HUES64 (cell line): ENCODE measurements at regions not wholly inside any gene's neighbourhood (a gene's known extent, or its start where the extent isn't known, plus 50 kb on each side); places are given as distances from the start of the nearest gene placed in this dataset.

ENCODE experiments used
- H3K27ac ChIP-seq: 2 replicates; pipeline ENCODE4 v1.7.0; 2013; ENCODE audit warnings: low read depth, low read length, inconsistent platforms
- H3K27me3 ChIP-seq: 2 replicates; pipeline ENCODE4 v1.6.1; 2013; ENCODE audit warnings: mild to moderate bottlenecking, low read length; ENCODE audit not compliant: insufficient read depth
- H3K36me3 ChIP-seq: 2 replicates; pipeline ENCODE4 v1.6.1; 2013; ENCODE audit warnings: mild to moderate bottlenecking, low read length; ENCODE audit not compliant: insufficient read depth
- H3K4me1 ChIP-seq: 2 replicates; pipeline ENCODE4 v1.6.1; 2013; ENCODE audit warnings: mild to moderate bottlenecking, low read length, moderate library complexity; ENCODE audit not compliant: insufficient read depth
- H3K4me3 ChIP-seq: 2 replicates; pipeline ENCODE4 v1.5.1; 2013; ENCODE audit warnings: mild to moderate bottlenecking, low read length, moderate library complexity
- H3K9ac ChIP-seq: 2 replicates; pipeline ENCODE4 v1.6.1; 2013; ENCODE audit warnings: mild to moderate bottlenecking, low read depth, low read length
- H3K9me3 ChIP-seq: 2 replicates; pipeline ENCODE4 v1.6.1; 2013; ENCODE audit warnings: low read depth, low read length; ENCODE audit not compliant: insufficient read depth
- WGBS: fragments of 150-250, 120-280 bp; methylation state at CpG from one replicate; pipeline ENCODE4 v1.1.7; 2013; ENCODE audit warnings: missing lambda C conversion rate; 5-methylcytosine and 5-hydroxymethylcytosine counted together

DNA sequence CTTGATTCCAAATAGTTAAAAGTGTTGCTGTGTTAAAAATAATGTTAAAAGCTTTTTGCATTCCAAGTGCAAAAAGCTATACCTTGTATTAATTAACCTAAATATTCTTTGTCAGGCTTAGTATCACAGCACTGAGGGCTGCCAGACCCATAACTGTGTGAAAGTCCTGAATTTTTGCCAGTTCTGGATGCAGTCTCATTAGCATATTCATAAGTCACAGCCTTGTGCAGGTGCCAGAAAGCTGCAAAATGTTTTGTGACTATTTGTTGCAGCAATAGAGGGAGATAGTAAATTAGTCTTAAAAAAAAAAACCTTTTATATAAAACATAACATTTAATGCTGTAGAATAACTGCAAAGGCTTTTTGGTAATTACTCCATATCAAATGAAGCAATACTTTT lies 56.6 kb downstream of the SLITRK1 start:
- H3K36me3 ChIP-seq, result no peaks in the 10 kb centered on the region
- H3K4me1 ChIP-seq, result no peaks in the 10 kb centered on the region
- H3K27me3 ChIP-seq, result no peaks in the 10 kb centered on the region
- H3K27ac ChIP-seq, result no peak overlapping the region
- H3K9ac ChIP-seq, result no peak overlapping the region
- H3K4me3 ChIP-seq, result no peak overlapping the region
- H3K9me3 ChIP-seq, result peaks cover 15% of the 10 kb centered on the region

DNA sequence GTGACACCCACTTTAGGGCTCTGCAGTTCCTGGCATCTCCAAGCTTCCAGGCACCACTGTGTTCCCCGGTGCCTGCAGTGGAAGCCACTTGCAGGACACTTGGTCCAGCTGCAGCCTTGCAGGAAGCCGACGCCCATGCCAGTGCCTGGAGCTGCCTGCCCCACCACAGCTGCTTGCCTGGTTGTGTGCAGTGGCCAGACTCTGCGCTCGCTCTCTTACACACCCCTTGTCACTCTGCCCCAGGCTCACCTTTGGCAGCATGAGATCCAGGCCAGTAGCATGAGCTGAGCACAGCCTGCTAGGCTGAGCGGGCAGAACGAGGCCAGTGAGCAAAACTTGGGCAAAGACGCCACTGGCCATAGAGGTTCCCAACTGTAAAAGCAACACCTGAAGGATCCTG lies 57.7 kb downstream of the SLITRK1 start:
- H3K9ac ChIP-seq, result no peak overlapping the region
- no peaks in the 10 kb centered on the region for H3K27me3 ChIP-seq
- H3K4me1 ChIP-seq, result no peaks in the 10 kb centered on the region
- H3K36me3 ChIP-seq, result no peaks in the 10 kb centered on the region
- WGBS, result 95% methylated on average over 8 of the region's 8 CpGs
- no peak overlapping the region for H3K4me3 ChIP-seq
- peaks cover 15% of the 10 kb centered on the region for H3K9me3 ChIP-seq
- no peak overlapping the region for H3K27ac ChIP-seq

DNA sequence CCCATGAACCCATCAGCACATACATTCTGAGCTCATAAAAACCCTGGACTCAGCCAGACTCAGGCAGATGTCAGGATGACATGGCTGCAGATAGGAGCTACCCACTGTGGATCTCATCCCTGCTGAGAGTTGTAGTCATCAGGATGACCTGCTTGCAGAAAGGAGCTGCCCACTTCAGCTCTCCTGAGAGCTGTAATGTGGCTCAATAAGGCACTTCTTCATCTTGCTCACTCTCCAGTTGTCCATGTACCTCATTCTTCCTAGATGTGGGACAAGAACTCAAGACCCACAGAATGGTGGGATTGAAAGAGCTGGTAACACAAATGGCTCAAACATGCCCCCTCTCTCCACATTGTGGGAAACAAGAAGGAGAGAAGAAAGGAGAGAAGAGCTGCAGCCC lies 58.2 kb downstream of the SLITRK1 start:
- Histone ChIP-seq H3K27me3 (no peaks in the 10 kb centered on the region), H3K9me3 (peaks cover 15% of the 10 kb centered on the region), H3K27ac (no peak overlapping the region), H3K9ac (no peak overlapping the region), H3K36me3 (no peaks in the 10 kb centered on the region), H3K4me1 (no peaks in the 10 kb centered on the region), H3K4me3 (no peak overlapping the region)

DNA sequence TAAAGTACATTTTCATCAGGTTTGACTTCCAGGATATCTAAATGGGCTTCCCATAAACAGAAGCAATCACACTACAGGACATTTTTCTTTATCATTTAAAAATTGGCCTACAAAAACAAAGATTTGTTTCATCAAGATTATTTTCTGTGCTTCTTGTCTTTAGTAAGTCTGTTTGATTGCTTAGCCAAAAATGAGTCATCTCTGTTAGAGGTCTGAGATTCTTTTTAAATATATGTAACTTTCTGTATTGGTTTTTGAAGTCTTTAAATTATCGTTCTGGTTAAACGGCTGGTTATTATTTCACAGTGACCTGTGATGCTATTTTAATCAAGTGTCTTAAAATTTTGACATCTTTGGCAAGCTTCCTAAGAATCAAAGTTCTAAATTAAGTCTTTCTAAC lies 62.7 kb downstream of the SLITRK1 start:
- H3K4me3 ChIP-seq, result no peak overlapping the region
- peaks cover 13% of the 10 kb centered on the region for H3K9me3 ChIP-seq
- WGBS, result 97% methylated on average over 2 of the region's 2 CpGs
- no peaks in the 10 kb centered on the region for H3K36me3 ChIP-seq
- no peak overlapping the region for H3K27ac ChIP-seq
- no peaks in the 10 kb centered on the region for H3K4me1 ChIP-seq
- no peak overlapping the region for H3K9ac ChIP-seq
- no peaks in the 10 kb centered on the region for H3K27me3 ChIP-seq

DNA sequence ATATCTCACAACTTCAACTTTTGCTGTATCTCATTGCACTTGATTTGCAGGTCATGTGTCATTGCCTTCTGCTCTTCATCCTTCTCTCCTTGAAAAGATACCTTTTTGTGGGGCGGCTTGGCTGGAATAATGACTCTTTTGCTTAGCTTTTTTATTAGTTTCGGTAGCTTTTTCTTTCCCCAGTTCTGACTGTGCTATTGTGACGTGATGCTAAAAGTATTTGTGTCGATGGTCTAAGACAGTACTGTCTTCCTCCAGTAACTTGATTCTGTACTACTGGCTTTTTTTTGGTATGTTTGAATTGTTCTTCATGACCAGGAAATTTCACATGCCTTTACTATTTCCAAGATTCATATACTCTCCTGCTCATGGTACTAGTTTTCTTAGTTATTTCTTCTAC lies 63.1 kb downstream of the SLITRK1 start:
- H3K27ac ChIP-seq, result no peak overlapping the region
- WGBS, result 97% methylated on average over 4 of the region's 4 CpGs
- peaks cover 9% of the 10 kb centered on the region for H3K9me3 ChIP-seq
- no peak overlapping the region for H3K9ac ChIP-seq
- no peaks in the 10 kb centered on the region for H3K27me3 ChIP-seq
- H3K4me3 ChIP-seq, result no peak overlapping the region
- H3K4me1 ChIP-seq, result no peaks in the 10 kb centered on the region
- H3K36me3 ChIP-seq, result no peaks in the 10 kb centered on the region

DNA sequence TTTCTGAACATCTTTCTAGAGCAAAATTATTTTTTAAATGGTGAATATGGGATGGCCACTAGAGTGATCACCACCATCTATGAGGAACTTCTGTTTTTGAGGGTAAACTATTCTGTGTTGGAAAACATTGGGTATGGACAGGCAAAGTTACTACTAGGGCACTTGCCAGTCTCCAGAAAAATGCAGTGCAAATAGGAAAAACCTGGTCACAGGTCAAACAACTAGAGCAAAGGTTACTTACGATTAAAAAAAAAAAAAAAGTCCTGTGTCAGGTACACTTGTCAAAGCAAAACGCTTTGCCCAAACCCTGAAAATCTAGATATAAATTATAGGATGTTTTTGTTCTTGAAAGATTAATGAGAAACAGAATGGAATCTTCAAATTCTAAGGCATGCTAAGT lies 66.2 kb downstream of the SLITRK1 start:
- H3K9ac ChIP-seq, result no peak overlapping the region
- no peaks in the 10 kb centered on the region for H3K27me3 ChIP-seq
- no peaks in the 10 kb centered on the region for H3K36me3 ChIP-seq
- no peaks in the 10 kb centered on the region for H3K9me3 ChIP-seq
- no peaks in the 10 kb centered on the region; the same call in 1 of the 2 replicates for H3K4me1 ChIP-seq
- 89% methylated on average over 2 of the region's 2 CpGs for WGBS
- no peak overlapping the region for H3K27ac ChIP-seq
- H3K4me3 ChIP-seq, result no peak overlapping the region

DNA sequence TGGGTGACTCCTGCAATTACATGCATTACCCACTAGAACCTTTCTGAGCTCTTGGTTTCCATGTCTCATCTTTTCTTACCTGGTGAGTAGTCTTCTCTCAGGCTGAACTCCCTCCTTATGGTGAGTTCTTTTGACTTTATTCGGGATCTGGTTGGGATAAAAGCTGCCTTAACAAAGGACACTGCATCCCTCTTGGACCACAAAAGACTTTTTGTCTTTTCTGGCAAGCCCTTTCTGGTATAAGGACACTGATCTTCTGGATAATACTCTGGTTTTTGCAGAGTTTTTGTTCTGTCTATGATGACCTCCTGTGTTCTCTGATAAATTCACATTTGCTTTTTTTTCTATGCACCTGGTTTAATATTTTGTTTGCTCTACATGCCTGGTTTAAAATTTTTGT lies 66.7 kb downstream of the SLITRK1 start:
- Histone ChIP-seq H3K9me3 (no peaks in the 10 kb centered on the region), H3K27ac (no peak overlapping the region), H3K9ac (no peak overlapping the region), H3K4me1 (no peaks in the 10 kb centered on the region; the same call in 1 of the 2 replicates), H3K4me3 (no peak overlapping the region), H3K36me3 (no peaks in the 10 kb centered on the region), H3K27me3 (no peaks in the 10 kb centered on the region)
- 92% methylated on average over 1 of the region's 1 CpG for WGBS

DNA sequence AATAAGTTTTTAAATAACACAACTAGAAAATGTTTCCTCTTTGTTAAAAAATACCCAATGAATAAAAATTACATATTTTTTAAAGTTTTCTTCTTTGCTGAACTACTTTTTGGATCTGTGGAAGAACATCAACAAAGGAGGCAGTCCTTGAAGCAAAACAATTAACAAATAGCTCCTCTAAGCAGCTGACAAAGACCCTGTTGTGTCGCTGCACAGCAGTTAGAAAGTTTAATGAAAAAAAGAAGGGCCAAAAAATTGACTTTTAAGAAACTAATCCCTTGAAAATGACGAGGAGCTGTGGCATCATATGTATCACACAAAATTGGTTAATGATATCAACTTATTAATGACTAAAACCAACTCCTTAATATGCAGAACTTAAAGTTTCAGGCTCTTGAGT lies 72.1 kb downstream of the SLITRK1 start:
- Histone ChIP-seq H3K4me1 (peaks cover 9% of the 10 kb centered on the region; the same call in 1 of the 2 replicates), H3K4me3 (no peak overlapping the region), H3K9ac (no peak overlapping the region), H3K27me3 (no peaks in the 10 kb centered on the region), H3K27ac (no peak overlapping the region), H3K36me3 (no peaks in the 10 kb centered on the region), H3K9me3 (no peaks in the 10 kb centered on the region)
- WGBS, result 82% methylated on average over 1 of the region's 2 CpGs

DNA sequence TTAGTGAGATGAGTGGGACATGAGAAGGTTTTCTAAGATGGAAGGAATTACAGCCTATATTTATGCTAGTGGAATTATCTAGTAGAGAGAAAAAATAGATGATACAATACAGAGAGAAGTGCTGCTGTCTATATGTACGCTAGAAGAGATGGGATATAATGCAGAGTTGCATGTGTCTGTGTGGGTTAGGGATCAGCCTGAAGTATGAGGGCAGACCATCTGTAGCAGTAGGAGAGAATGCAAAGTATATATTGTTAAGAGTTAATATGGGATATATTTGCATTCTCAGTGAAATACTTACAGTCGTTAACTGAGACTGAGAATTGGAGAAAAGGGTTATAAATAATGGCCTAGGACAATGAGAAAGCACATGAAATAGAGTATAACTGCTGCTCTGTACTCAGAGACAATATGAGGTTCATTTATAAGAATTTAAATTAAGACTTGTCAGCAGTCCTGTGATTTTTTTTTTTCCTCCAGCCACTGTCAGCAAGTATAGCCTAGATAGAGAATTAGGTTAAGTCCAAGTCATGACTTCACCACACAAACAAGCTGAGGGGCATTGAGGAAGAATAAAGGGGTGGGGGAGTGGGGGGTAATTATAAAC lies 77.8 kb downstream of the SLITRK1 start:
- H3K36me3 ChIP-seq, result no peaks in the 10 kb centered on the region
- no peak overlapping the region for H3K4me3 ChIP-seq
- WGBS, result 94% methylated on average over 2 of the region's 2 CpGs
- H3K27me3 ChIP-seq, result no peaks in the 10 kb centered on the region
- H3K9me3 ChIP-seq, result no peaks in the 10 kb centered on the region
- H3K27ac ChIP-seq, result no peak overlapping the region
- H3K4me1 ChIP-seq, result peaks cover 5% of the 10 kb centered on the region; the same call in 1 of the 2 replicates
- no peak overlapping the region for H3K9ac ChIP-seq

DNA sequence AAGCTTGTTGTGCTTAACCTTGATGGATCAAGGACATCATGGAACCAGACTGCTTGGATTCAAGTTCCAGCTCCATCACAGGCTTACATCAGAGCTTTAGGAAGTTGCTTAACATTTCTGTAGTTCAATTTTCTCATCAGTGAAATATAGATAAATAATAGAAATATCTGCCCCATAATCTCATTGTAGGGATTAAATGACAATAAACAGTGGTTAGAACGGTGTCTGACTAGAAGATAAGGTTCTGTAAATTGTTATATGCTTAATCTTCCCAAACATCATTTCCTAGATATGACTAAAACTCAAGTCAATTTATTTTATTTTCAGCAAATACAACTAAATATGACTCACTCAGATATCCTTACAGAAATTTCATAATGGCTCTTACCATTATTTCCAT lies 83.5 kb downstream of the SLITRK1 start:
- Histone ChIP-seq H3K9ac (no peak overlapping the region), H3K4me1 (0 out of 2 replicates have a peak, but pooled peaks cover 4% of the 10 kb centered on the region), H3K36me3 (no peaks in the 10 kb centered on the region), H3K4me3 (no peak overlapping the region), H3K27ac (no peak overlapping the region), H3K9me3 (no peaks in the 10 kb centered on the region), H3K27me3 (no peaks in the 10 kb centered on the region)
- WGBS, result no CpG with 5 or more reads among the region's 1 CpG

DNA sequence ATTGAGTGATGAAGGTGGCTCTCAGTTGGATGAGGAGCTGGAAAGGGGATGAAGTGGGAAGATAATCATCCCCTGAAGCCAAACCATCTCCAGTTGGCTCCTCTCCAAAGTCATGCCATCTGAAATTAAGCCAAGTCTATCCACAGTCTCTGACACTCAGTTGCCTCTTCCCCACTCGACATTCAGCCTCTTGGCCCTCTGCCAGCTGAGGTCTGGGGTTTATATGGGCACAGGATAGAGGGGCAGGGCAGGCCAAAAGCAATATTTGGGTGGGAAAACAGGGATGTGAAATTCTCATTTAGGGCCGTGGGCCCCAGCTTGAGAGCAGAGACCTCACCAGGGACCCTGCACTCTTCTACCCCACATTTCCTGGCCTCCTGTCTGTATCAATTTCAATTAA lies 85.9 kb downstream of the SLITRK1 start:
- no peaks in the 10 kb centered on the region for H3K27me3 ChIP-seq
- no peak overlapping the region for H3K9ac ChIP-seq
- 0 out of 2 replicates have a peak, but pooled peaks cover 4% of the 10 kb centered on the region for H3K4me1 ChIP-seq
- H3K36me3 ChIP-seq, result no peaks in the 10 kb centered on the region
- H3K9me3 ChIP-seq, result no peaks in the 10 kb centered on the region
- H3K27ac ChIP-seq, result no peak overlapping the region
- H3K4me3 ChIP-seq, result no peak overlapping the region
- 93% methylated on average over 2 of the region's 2 CpGs for WGBS

DNA sequence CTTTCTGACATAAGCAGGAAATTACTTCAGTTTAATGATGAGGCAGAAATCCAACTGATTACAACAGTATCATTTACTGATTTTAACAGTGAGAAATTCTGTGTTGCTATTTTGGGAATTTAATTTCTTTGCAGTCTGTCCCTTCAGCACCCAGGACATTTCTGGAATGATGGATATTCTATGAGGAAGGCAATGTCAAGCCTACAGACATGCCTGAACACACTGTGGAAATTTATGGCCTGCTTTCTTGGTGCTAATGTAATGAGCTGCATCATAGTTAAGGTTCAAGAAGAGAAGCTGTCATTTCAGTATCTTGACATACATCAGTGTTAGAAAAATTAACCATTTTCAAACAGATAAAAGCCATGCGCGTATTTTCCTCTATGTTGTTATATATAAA lies 87.7 kb downstream of the SLITRK1 start:
- Histone ChIP-seq H3K9me3 (no peaks in the 10 kb centered on the region), H3K27me3 (no peaks in the 10 kb centered on the region), H3K36me3 (no peaks in the 10 kb centered on the region), H3K9ac (no peak overlapping the region), H3K4me3 (no peak overlapping the region), H3K27ac (no peak overlapping the region), H3K4me1 (no peaks in the 10 kb centered on the region)
- no CpG with 5 or more reads among the region's 2 CpGs for WGBS
